GM23338 (cell line): ENCODE measurements at regions not wholly inside any gene's neighbourhood (a gene's known extent, or its start where the extent isn't known, plus 50 kb on each side); places are given as distances from the start of the nearest gene placed in this dataset.

ENCODE experiments used
- ATAC-seq: fragments of 200-7000 bp; cut with Tn5 transposase; 3 replicates; pipeline ENCODE4 v1.9.1; 2020
- DNase-seq: peaks from one replicate; pipeline ENCODE4 v3.0.0-alpha.2; 2015; ENCODE audit warnings: low spot score
- H2AFZ ChIP-seq: fragments of 200-600 bp; sonication (generic); 2 replicates; pipeline ENCODE4 v1.8.0; 2016; ENCODE audit warnings: antibody characterized with exemption, mild to moderate bottlenecking, moderate library complexity
- H3F3A ChIP-seq: fragments of 200-600 bp; sonication (generic); replicated peaks from 2 replicates; pipeline ENCODE4 v1.8.0; 2017; ENCODE audit warnings: antibody characterized with exemption, mixed run types, low read depth
- H3K27ac ChIP-seq: fragments of 200-600 bp; sonication (generic); 2 replicates; pipeline ENCODE4 v1.6.1; 2016; ENCODE audit warnings: low read depth
- H3K27me3 ChIP-seq: fragments of 200-600 bp; sonication (generic); 2 replicates; pipeline ENCODE4 v1.8.0; 2016; ENCODE audit warnings: mild to moderate bottlenecking, mixed run types, moderate library complexity; ENCODE audit not compliant: insufficient read depth
- H3K36me3 ChIP-seq: fragments of 200-600 bp; sonication (generic); 2 replicates; pipeline ENCODE4 v1.8.0; 2016; ENCODE audit warnings: mild to moderate bottlenecking; ENCODE audit not compliant: insufficient read depth
- H3K4me1 ChIP-seq: fragments of 200-600 bp; sonication (generic); 2 replicates; pipeline ENCODE4 v1.8.0; 2016; ENCODE audit warnings: mild to moderate bottlenecking, moderate library complexity; ENCODE audit not compliant: insufficient read depth
- H3K4me2 ChIP-seq: fragments of 200-600 bp; sonication (generic); 2 replicates; pipeline ENCODE4 v1.7.1; 2017; ENCODE audit warnings: mixed run types
- H3K4me3 ChIP-seq: fragments of 200-600 bp; sonication (generic); 2 replicates; pipeline ENCODE4 v1.6.1; 2016; ENCODE audit warnings: mixed run types
- H3K79me2 ChIP-seq: fragments of 200-600 bp; sonication (generic); replicated peaks from 2 replicates; pipeline ENCODE4 v1.8.0; 2017; ENCODE audit warnings: mild to moderate bottlenecking; ENCODE audit not compliant: insufficient read depth
- H3K9me2 ChIP-seq: fragments of 200-600 bp; sonication (generic); 2 replicates; pipeline ENCODE4 v1.8.0; 2017; ENCODE audit not compliant: insufficient read depth
- H4K20me1 ChIP-seq: fragments of 200-600 bp; sonication (generic); replicated peaks from 2 replicates; pipeline ENCODE4 v1.8.0; 2017; ENCODE audit warnings: mild to moderate bottlenecking; ENCODE audit not compliant: insufficient read depth
- H3K27ac Mint-ChIP-seq: 2 replicates; pipeline ENCODE4 v1.8.0; 2020; ENCODE audit warnings: inconsistent platforms, mild to moderate bottlenecking, moderate library complexity, mixed read lengths
- H3K27me3 Mint-ChIP-seq: 3 replicates; pipeline ENCODE4 v1.8.0; 2022; ENCODE audit warnings: low read depth, mild to moderate bottlenecking, moderate library complexity, mixed read lengths, inconsistent platforms; ENCODE audit not compliant: insufficient read depth, poor library complexity
- H3K36me3 Mint-ChIP-seq: 3 replicates; pipeline ENCODE4 v1.8.0; 2021; ENCODE audit warnings: low read depth, mild to moderate bottlenecking, inconsistent platforms, moderate library complexity, mixed read lengths
- H3K4me1 Mint-ChIP-seq: 3 replicates; pipeline ENCODE4 v1.8.0; 2020; ENCODE audit warnings: mild to moderate bottlenecking, inconsistent platforms, mixed read lengths
- H3K4me3 Mint-ChIP-seq: 3 replicates; pipeline ENCODE4 v1.8.0; 2021; ENCODE audit warnings: moderate library complexity, mild to moderate bottlenecking, inconsistent platforms, mixed read lengths
- H3K9me3 Mint-ChIP-seq: 3 replicates; pipeline ENCODE4 v1.8.0; 2020; ENCODE audit warnings: moderate library complexity, mild to moderate bottlenecking, inconsistent platforms, mixed read lengths
- CREB1 ChIP-seq: fragments of 250-450 bp; sonication (Bioruptor Pico); IDR thresholded peaks from 2 replicates; pipeline ENCODE4 v1.5.0; 2020; ENCODE audit warnings: low read depth, mild to moderate bottlenecking, moderate library complexity
- EZH2 ChIP-seq: fragments of 200-600 bp; sonication (generic); IDR thresholded peaks from one replicate; pipeline ENCODE4 v1.8.0; 2017; ENCODE audit warnings: antibody characterized with exemption, mild to moderate bottlenecking, low read depth; ENCODE audit not compliant: unreplicated experiment
- EZH2phosphoT487 ChIP-seq: fragments of 200-600 bp; sonication (generic); IDR thresholded peaks from one replicate; pipeline ENCODE4 v1.8.1; 2018; ENCODE audit warnings: antibody characterized with exemption; ENCODE audit not compliant: unreplicated experiment
- JUNB ChIP-seq: IDR thresholded peaks from one replicate; pipeline ENCODE4 v1.6.1; 2016; ENCODE audit warnings: antibody characterized with exemption; ENCODE audit not compliant: unreplicated experiment
- NANOG ChIP-seq: IDR thresholded peaks from 2 replicates; pipeline ENCODE4 v1.6.1; 2016; ENCODE audit warnings: antibody characterized with exemption, borderline replicate concordance
- POLR2AphosphoS5 ChIP-seq: IDR thresholded peaks from 2 replicates; pipeline ENCODE4 v1.6.1; 2016; ENCODE audit warnings: antibody characterized with exemption, low read depth
- ZNF114 ChIP-seq: fragments of 250-450 bp; sonication (Bioruptor Pico); IDR thresholded peaks from 2 replicates; pipeline ENCODE4 v1.5.0; 2020; ENCODE audit warnings: mild to moderate bottlenecking, moderate library complexity
- ZNF331 ChIP-seq: fragments of 250-450 bp; sonication (Bioruptor Pico); IDR thresholded peaks from 2 replicates; pipeline ENCODE4 v1.5.0; 2020; ENCODE audit warnings: low read depth, mild to moderate bottlenecking, moderate library complexity
- TF ChIP-seq, protein P1 (sequence below): fragments of 250-450 bp; sonication (Bioruptor Pico); IDR thresholded peaks from 2 replicates; pipeline ENCODE4 v1.5.0; 2020; ENCODE audit warnings: mild to moderate bottlenecking, moderate library complexity
- TF ChIP-seq, protein P2 (sequence below): IDR thresholded peaks from one replicate; pipeline ENCODE4 v1.6.1; 2018; ENCODE audit warnings: antibody characterized with exemption; ENCODE audit not compliant: unreplicated experiment
- TF ChIP-seq, protein P3 (sequence below), 2 experiments: fragments of 200-600 bp in 1 of 2; sonication (generic) in 1 of 2; conservative IDR thresholded peaks; 2 replicates each; pipeline versions ENCODE4 v1.5.1 to v1.6.1; 2016 to 2017; ENCODE audit warnings: antibody characterized with exemption in 2 of 2, low read depth in 2 of 2, mild to moderate bottlenecking in 2 of 2, moderate library complexity in 1 of 2
- TF ChIP-seq, protein P4 (sequence below): IDR thresholded peaks from 2 replicates; pipeline ENCODE4 v1.6.1; 2016; ENCODE audit warnings: antibody characterized with exemption

DNA sequence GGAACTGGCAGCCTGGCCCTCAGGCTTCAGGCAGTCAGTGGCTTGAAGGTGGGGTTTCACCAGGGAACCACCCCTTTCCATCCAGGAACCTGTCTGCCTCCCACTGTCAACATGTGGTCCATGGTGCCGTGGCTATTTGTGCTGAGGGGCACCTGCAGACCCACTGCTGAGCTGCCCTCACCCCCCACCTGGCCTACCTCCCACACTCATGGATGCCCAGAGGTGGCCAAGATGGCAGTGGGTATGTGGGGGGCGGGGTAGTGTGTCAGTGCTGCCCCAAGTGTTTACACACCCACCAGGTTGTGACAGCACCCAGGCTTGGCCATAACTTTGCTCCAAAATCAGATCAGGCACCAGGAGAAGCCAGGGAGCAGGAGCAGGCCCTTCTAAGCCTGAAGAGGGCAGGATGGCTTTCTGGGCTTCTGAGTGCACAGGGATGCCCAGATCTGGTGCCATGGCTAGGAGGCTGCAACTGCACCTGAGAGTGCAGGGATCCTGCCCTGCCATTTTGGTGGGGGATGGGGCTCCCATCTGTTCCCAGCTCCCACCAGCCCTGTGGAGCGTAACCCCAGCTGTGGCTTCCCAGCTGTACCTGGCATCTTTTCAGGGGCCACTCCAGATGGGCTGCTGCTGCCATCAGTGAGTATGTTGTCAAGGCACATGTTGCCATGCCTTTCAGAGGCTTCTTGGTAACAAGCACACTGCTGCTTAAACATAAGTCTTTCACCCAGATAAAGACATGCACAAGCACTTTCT lies 263.9 kb downstream of the LRIG3 start (continued):
- TF ChIP-seq, protein P1, sequence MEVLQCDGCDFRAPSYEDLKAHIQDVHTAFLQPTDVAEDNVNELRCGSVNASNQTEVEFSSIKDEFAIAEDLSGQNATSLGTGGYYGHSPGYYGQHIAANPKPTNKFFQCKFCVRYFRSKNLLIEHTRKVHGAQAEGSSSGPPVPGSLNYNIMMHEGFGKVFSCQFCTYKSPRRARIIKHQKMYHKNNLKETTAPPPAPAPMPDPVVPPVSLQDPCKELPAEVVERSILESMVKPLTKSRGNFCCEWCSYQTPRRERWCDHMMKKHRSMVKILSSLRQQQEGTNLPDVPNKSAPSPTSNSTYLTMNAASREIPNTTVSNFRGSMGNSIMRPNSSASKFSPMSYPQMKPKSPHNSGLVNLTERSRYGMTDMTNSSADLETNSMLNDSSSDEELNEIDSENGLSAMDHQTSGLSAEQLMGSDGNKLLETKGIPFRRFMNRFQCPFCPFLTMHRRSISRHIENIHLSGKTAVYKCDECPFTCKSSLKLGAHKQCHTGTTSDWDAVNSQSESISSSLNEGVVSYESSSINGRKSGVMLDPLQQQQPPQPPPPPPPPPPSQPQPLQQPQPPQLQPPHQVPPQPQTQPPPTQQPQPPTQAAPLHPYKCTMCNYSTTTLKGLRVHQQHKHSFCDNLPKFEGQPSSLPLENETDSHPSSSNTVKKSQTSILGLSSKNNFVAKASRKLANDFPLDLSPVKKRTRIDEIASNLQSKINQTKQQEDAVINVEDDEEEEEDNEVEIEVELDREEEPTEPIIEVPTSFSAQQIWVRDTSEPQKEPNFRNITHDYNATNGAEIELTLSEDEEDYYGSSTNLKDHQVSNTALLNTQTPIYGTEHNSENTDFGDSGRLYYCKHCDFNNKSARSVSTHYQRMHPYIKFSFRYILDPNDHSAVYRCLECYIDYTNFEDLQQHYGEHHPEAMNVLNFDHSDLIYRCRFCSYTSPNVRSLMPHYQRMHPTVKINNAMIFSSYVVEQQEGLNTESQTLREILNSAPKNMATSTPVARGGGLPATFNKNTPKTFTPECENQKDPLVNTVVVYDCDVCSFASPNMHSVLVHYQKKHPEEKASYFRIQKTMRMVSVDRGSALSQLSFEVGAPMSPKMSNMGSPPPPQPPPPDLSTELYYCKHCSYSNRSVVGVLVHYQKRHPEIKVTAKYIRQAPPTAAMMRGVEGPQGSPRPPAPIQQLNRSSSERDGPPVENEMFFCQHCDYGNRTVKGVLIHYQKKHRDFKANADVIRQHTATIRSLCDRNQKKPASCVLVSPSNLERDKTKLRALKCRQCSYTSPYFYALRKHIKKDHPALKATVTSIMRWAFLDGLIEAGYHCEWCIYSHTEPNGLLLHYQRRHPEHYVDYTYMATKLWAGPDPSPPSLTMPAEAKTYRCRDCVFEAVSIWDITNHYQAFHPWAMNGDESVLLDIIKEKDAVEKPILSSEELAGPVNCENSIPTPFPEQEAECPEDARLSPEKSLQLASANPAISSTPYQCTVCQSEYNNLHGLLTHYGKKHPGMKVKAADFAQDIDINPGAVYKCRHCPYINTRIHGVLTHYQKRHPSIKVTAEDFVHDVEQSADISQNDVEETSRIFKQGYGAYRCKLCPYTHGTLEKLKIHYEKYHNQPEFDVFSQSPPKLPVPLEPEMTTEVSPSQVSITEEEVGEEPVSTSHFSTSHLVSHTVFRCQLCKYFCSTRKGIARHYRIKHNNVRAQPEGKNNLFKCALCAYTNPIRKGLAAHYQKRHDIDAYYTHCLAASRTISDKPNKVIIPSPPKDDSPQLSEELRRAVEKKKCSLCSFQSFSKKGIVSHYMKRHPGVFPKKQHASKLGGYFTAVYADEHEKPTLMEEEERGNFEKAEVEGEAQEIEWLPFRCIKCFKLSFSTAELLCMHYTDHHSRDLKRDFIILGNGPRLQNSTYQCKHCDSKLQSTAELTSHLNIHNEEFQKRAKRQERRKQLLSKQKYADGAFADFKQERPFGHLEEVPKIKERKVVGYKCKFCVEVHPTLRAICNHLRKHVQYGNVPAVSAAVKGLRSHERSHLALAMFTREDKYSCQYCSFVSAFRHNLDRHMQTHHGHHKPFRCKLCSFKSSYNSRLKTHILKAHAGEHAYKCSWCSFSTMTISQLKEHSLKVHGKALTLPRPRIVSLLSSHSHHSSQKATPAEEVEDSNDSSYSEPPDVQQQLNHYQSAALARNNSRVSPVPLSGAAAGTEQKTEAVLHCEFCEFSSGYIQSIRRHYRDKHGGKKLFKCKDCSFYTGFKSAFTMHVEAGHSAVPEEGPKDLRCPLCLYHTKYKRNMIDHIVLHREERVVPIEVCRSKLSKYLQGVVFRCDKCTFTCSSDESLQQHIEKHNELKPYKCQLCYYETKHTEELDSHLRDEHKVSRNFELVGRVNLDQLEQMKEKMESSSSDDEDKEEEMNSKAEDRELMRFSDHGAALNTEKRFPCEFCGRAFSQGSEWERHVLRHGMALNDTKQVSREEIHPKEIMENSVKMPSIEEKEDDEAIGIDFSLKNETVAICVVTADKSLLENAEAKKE (CRISPR knock-in tag), result no peak

DNA sequence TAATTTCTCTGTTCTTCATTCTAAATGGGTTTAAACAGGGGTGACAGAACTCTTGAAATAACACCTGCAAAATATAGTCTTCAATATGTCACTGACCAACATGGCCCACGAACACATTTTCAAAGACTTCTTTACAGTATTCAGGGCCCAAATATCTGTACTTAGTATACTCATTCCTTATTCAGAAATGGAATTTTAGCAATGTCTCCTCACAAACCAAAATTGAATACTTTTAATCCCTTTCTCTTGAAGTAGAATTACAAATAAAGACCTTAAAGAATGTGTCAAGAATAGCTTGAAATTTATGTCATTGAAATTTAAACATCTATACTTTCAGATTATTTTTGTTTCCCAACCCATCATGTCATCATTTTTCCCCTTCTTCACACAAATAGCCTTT lies 263.1 kb downstream of the LRIG3 start:
- Histone ChIP-seq H3K27ac (no peak overlapping the region), H3K27me3 (no peaks in the 10 kb centered on the region), H3K4me2 (no peak overlapping the region), H3K79me2 (no peaks in the 10 kb centered on the region), H2AFZ (no peak overlapping the region), H3K9me2 (peaks cover 4% of the 10 kb centered on the region; the same call in 1 of the 2 replicates), H4K20me1 (no peaks in the 10 kb centered on the region), H3K36me3 (no peaks in the 10 kb centered on the region), H3K4me3 (no peak overlapping the region), H3F3A (no peaks in the 10 kb centered on the region), H3K4me1 (no peaks in the 10 kb centered on the region)
- Mint-ChIP-seq H3K27me3 (peaks cover 7% of the 10 kb centered on the region), H3K27ac (no peak overlapping the region), H3K9me3 (peaks cover 36% of the 10 kb centered on the region), H3K36me3 (peaks cover 23% of the 10 kb centered on the region), H3K4me3 (no peak overlapping the region), H3K4me1 (no peaks in the 10 kb centered on the region)
- no peak for DNase-seq
- ATAC-seq, result no peak
- no peak for TF ChIP-seq EZH2
- no peak for TF ChIP-seq POLR2AphosphoS5
- TF ChIP-seq, protein P2, sequence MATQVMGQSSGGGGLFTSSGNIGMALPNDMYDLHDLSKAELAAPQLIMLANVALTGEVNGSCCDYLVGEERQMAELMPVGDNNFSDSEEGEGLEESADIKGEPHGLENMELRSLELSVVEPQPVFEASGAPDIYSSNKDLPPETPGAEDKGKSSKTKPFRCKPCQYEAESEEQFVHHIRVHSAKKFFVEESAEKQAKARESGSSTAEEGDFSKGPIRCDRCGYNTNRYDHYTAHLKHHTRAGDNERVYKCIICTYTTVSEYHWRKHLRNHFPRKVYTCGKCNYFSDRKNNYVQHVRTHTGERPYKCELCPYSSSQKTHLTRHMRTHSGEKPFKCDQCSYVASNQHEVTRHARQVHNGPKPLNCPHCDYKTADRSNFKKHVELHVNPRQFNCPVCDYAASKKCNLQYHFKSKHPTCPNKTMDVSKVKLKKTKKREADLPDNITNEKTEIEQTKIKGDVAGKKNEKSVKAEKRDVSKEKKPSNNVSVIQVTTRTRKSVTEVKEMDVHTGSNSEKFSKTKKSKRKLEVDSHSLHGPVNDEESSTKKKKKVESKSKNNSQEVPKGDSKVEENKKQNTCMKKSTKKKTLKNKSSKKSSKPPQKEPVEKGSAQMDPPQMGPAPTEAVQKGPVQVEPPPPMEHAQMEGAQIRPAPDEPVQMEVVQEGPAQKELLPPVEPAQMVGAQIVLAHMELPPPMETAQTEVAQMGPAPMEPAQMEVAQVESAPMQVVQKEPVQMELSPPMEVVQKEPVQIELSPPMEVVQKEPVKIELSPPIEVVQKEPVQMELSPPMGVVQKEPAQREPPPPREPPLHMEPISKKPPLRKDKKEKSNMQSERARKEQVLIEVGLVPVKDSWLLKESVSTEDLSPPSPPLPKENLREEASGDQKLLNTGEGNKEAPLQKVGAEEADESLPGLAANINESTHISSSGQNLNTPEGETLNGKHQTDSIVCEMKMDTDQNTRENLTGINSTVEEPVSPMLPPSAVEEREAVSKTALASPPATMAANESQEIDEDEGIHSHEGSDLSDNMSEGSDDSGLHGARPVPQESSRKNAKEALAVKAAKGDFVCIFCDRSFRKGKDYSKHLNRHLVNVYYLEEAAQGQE, result no peak
- no peak for TF ChIP-seq JUNB
- TF ChIP-seq CREB1 (CRISPR knock-in tag), result no peak
- TF ChIP-seq, protein P3, sequence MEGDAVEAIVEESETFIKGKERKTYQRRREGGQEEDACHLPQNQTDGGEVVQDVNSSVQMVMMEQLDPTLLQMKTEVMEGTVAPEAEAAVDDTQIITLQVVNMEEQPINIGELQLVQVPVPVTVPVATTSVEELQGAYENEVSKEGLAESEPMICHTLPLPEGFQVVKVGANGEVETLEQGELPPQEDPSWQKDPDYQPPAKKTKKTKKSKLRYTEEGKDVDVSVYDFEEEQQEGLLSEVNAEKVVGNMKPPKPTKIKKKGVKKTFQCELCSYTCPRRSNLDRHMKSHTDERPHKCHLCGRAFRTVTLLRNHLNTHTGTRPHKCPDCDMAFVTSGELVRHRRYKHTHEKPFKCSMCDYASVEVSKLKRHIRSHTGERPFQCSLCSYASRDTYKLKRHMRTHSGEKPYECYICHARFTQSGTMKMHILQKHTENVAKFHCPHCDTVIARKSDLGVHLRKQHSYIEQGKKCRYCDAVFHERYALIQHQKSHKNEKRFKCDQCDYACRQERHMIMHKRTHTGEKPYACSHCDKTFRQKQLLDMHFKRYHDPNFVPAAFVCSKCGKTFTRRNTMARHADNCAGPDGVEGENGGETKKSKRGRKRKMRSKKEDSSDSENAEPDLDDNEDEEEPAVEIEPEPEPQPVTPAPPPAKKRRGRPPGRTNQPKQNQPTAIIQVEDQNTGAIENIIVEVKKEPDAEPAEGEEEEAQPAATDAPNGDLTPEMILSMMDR (conservative IDR thresholded peaks at IDR 0.05; ENCODE audit: low read depth in 2 of 2), result no peak
- TF ChIP-seq EZH2phosphoT487, result no peak
- no peak for TF ChIP-seq ZNF331 (CRISPR knock-in tag)
- TF ChIP-seq, protein P4, sequence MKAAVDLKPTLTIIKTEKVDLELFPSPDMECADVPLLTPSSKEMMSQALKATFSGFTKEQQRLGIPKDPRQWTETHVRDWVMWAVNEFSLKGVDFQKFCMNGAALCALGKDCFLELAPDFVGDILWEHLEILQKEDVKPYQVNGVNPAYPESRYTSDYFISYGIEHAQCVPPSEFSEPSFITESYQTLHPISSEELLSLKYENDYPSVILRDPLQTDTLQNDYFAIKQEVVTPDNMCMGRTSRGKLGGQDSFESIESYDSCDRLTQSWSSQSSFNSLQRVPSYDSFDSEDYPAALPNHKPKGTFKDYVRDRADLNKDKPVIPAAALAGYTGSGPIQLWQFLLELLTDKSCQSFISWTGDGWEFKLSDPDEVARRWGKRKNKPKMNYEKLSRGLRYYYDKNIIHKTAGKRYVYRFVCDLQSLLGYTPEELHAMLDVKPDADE, result no peak
- no peak for TF ChIP-seq ZNF114 (CRISPR knock-in tag)
- no peak for TF ChIP-seq NANOG
